ENCODE measurements at regions not wholly inside any gene's neighbourhood (a gene's known extent, or its start where the extent isn't known, plus 50 kb on each side); places are given as distances from the start of the nearest gene placed in this dataset.

GRCh38 chr10:129033790-129034272 lies 433.2 kb upstream of the MGMT start (continued):
- TF ChIP-seq TBL1XR1 (IDR thresholded peaks at IDR 0.05; ENCODE audit: low read length in 2 of 2) = no peak
- TF ChIP-seq ZNF318 (IDR thresholded peaks at IDR 0.05; ENCODE audit: borderline replicate concordance in 1 of 2, low read depth in 1 of 2) = no peak
- TF ChIP-seq ZNF316 (IDR thresholded peaks at IDR 0.05) = no peak
- TF ChIP-seq HES1 (IDR thresholded peaks at IDR 0.05; ENCODE audit: low read depth) = no peak; the same call in 1 of the 2 replicates
- peak; percentile 39; the same call in 1 of the 2 replicates for TF ChIP-seq CC2D1A (IDR thresholded peaks at IDR 0.05)
- TF ChIP-seq MTA1 (IDR thresholded peaks at IDR 0.05; ENCODE audit: borderline replicate concordance) = no peak
- no peak for TF ChIP-seq BRF1 (IDR thresholded peaks at IDR 0.05; ENCODE audit: borderline replicate concordance, extremely low read depth, insufficient read length)
- TF ChIP-seq ZNF41 (CRISPR knock-in tag; conservative IDR thresholded peaks at IDR 0.05) = no peak
- no peak for TF ChIP-seq CBX8 (IDR thresholded peaks at IDR 0.05; ENCODE audit: borderline replicate concordance, extremely low read depth, low read depth, low read length, poor library complexity, severe bottlenecking)
- TF ChIP-seq TCF15 (CRISPR knock-in tag; IDR thresholded peaks at IDR 0.05) = no peak
- TF ChIP-seq ASH1L (IDR thresholded peaks at IDR 0.05; ENCODE audit: borderline replicate concordance, low read depth, partially characterized antibody) = no peak
- TF ChIP-seq NR1H2 (CRISPR knock-in tag; IDR thresholded peaks at IDR 0.05) = no peak
- no peak for TF ChIP-seq DMBX1 (CRISPR knock-in tag; IDR thresholded peaks at IDR 0.05; ENCODE audit: borderline replicate concordance)
- no peak for TF ChIP-seq ZNF583 (CRISPR knock-in tag; IDR thresholded peaks at IDR 0.05)
- no peak for TF ChIP-seq NRF1 (conservative IDR thresholded peaks at IDR 0.05 in 1 of 2, IDR thresholded peaks at IDR 0.05 in 1 of 2)
- peak; percentile 72; the same call in 1 of the 2 replicates for TF ChIP-seq POLR2AphosphoS5 (IDR thresholded peaks at IDR 0.05; ENCODE audit: control insufficient read depth, insufficient read depth, low read depth, low read length)
- TF ChIP-seq ATF1 (CRISPR knock-in tag; IDR thresholded peaks at IDR 0.05) = no peak
- TF ChIP-seq ATF1 (tag; IDR thresholded peaks at IDR 0.05) = no peak
- TF ChIP-seq ETV5 (CRISPR knock-in tag; IDR thresholded peaks at IDR 0.05; ENCODE audit: low read depth) = no peak
- TF ChIP-seq FOXA1 (IDR thresholded peaks at IDR 0.05; ENCODE audit: borderline replicate concordance) = no peak
- TF ChIP-seq SNAPC5 (CRISPR knock-in tag; IDR thresholded peaks at IDR 0.05) = no peak

All from K562 (cell line).